H1 (cell line): ENCODE measurements at regions not wholly inside any gene's neighbourhood (a gene's known extent, or its start where the extent isn't known, plus 50 kb on each side); places are given as distances from the start of the nearest gene placed in this dataset.

Experiments
- CTCF ChIA-PET: fragments of 300-600 bp; sonication (Branson Sonifier 250); formaldehyde crosslinking; loops from one replicate; lab custom pipeline; 2021; ENCODE audit not compliant: partially characterized antibody; lab: Charles Lee
- POLR2A ChIA-PET: fragments of 300-600 bp; sonication (Branson Sonifier 250); formaldehyde crosslinking; loops from one replicate; lab custom pipeline; 2021; ENCODE audit warnings: inconsistent platforms; ENCODE audit not compliant: partially characterized antibody; lab: Charles Lee
- DNase-seq, 2 experiments: peaks; one replicate each; pipeline versions ENCODE4 v3.0.0 to v3.0.0-alpha.2; 2010 to 2022; ENCODE audit warnings: low spot score in 2 of 2, low read depth in 1 of 2, mixed read lengths in 1 of 2
- FAIRE-seq: peaks from 2 replicates; lab custom pipeline; 2011; peaks lifted over from hg19 to GRCh38; lab: Jason Lieb, UNC
- H2AFZ ChIP-seq: 2 replicates; pipeline ENCODE4 v1.8.1; 2012; ENCODE audit warnings: low read length, inconsistent platforms
- H2AK5ac ChIP-seq: 2 replicates; pipeline ENCODE4 v1.6.1; 2013; ENCODE audit warnings: low read depth, low read length
- H2BK120ac ChIP-seq: replicated peaks from 2 replicates; pipeline ENCODE3; 2013; ENCODE audit warnings: low read depth, low read length, inconsistent platforms
- H2BK12ac ChIP-seq: 2 replicates; pipeline ENCODE4 v1.6.1; 2013; ENCODE audit warnings: low read depth, low read length
- H2BK15ac ChIP-seq: 2 replicates; pipeline ENCODE4 v1.6.1; 2013; ENCODE audit warnings: low read length
- H2BK20ac ChIP-seq: 2 replicates; pipeline ENCODE4 v1.6.1; 2013; ENCODE audit warnings: low read length
- H2BK5ac ChIP-seq: 2 replicates; pipeline ENCODE4 v1.6.1; 2013; ENCODE audit warnings: low read depth, low read length
- H3K14ac ChIP-seq: 2 replicates; pipeline ENCODE4 v1.6.1; 2013; ENCODE audit warnings: inconsistent platforms; ENCODE audit not compliant: insufficient read length
- H3K18ac ChIP-seq: 2 replicates; pipeline ENCODE4 v1.6.1; 2013; ENCODE audit warnings: low read length; ENCODE audit errors: extremely low read depth
- H3K23ac ChIP-seq: 2 replicates; pipeline ENCODE4 v1.6.1; 2013; ENCODE audit warnings: inconsistent platforms; ENCODE audit not compliant: insufficient read length
- H3K23me2 ChIP-seq: 2 replicates; pipeline ENCODE4 v1.6.1; 2013; ENCODE audit warnings: low read depth, low read length
- H3K27ac ChIP-seq: 2 replicates; pipeline ENCODE4 v1.6.1; 2011; ENCODE audit warnings: low read depth, low read length, inconsistent platforms
- H3K27me3 ChIP-seq, 4 experiments: replicated peaks in 1 of 4; 1 replicate in 1 of 4; 2 replicates in 3 of 4; pipeline versions ENCODE4 v1.6.1 to v1.8.1; 2011 to 2013; ENCODE audit warnings: low read length in 3 of 4, mild to moderate bottlenecking in 3 of 4, inconsistent platforms in 2 of 4, mixed read lengths in 2 of 4, moderate library complexity in 1 of 4; ENCODE audit not compliant: control insufficient read depth in 3 of 4, insufficient read depth in 3 of 4; ENCODE audit errors: extremely low read depth in 1 of 4
- H3K36me3 ChIP-seq, 4 experiments: 2 replicates each; pipeline versions ENCODE4 v1.6.1 to v1.8.1; 2011 to 2013; ENCODE audit warnings: mild to moderate bottlenecking in 4 of 4, low read length in 3 of 4, moderate library complexity in 2 of 4, control low read depth in 1 of 4, inconsistent platforms in 1 of 4; ENCODE audit not compliant: insufficient read depth in 4 of 4, control insufficient read depth in 2 of 4
- H3K4ac ChIP-seq: replicated peaks from 2 replicates; pipeline ENCODE3; 2013; ENCODE audit warnings: low read length, low read depth, mixed read lengths, inconsistent platforms; ENCODE audit not compliant: insufficient read length
- H3K4me1 ChIP-seq, 4 experiments: replicated peaks in 1 of 4; 1 replicate in 1 of 4; 2 replicates in 3 of 4; pipeline versions ENCODE4 v1.6.1 to v1.8.1; 2011 to 2013; ENCODE audit warnings: low read length in 3 of 4, inconsistent platforms in 2 of 4, mixed read lengths in 1 of 4; ENCODE audit not compliant: insufficient read depth in 4 of 4, control insufficient read depth in 3 of 4
- H3K4me2 ChIP-seq, 2 experiments: 2 replicates each; pipeline versions ENCODE4 v1.6.1 to v1.8.1; 2011 to 2013; ENCODE audit warnings: low read depth in 2 of 2, low read length in 2 of 2, control low read depth in 1 of 2, inconsistent platforms in 1 of 2, mild to moderate bottlenecking in 1 of 2; ENCODE audit not compliant: insufficient read depth in 1 of 2
- H3K4me3 ChIP-seq, 4 experiments: fragments of 200-600, 300-600 bp in 1 of 4; sonication (generic), shearing (Covaris generic), sonication (Bioruptor Twin) in 1 of 4; 2 replicates each; pipeline versions ENCODE4 v1.5.1 to v1.8.1; 2011 to 2016; ENCODE audit warnings: low read length in 4 of 4, low read depth in 3 of 4, control low read depth in 2 of 4, inconsistent platforms in 2 of 4, mild to moderate bottlenecking in 2 of 4, mixed read lengths in 1 of 4, moderate library complexity in 1 of 4; ENCODE audit not compliant: insufficient read depth in 2 of 4; ENCODE audit errors: extremely low read depth in 1 of 4
- H3K56ac ChIP-seq: replicated peaks from 2 replicates; pipeline ENCODE3; 2013; ENCODE audit warnings: low read depth, mild to moderate bottlenecking, mixed read lengths, low read length, inconsistent platforms; ENCODE audit not compliant: insufficient read length
- H3K79me1 ChIP-seq: 2 replicates; pipeline ENCODE4 v1.6.1; 2013; ENCODE audit warnings: low read depth, low read length, control low read depth
- H3K79me2 ChIP-seq, 2 experiments: 2 replicates each; pipeline versions ENCODE4 v1.6.1 to v1.8.1; 2012 to 2013; ENCODE audit warnings: low read length in 2 of 2, mild to moderate bottlenecking in 2 of 2, inconsistent platforms in 1 of 2; ENCODE audit not compliant: insufficient read depth in 2 of 2, control insufficient read depth in 1 of 2
- H3K9ac ChIP-seq, 4 experiments: replicated peaks in 1 of 4; 1 replicate in 1 of 4; 2 replicates in 3 of 4; pipeline versions ENCODE4 v1.6.1 to v1.8.1; 2011 to 2013; ENCODE audit warnings: low read depth in 3 of 4, low read length in 3 of 4, control low read depth in 2 of 4, mild to moderate bottlenecking in 2 of 4, moderate library complexity in 2 of 4, inconsistent platforms in 1 of 4; ENCODE audit errors: extremely low read depth in 1 of 4
- H3K9me3 ChIP-seq, 2 experiments: 2 replicates each; pipeline versions ENCODE4 v1.6.1 to v1.8.1; 2012 to 2013; ENCODE audit warnings: mild to moderate bottlenecking in 2 of 2, moderate library complexity in 2 of 2, control low read depth in 1 of 2, inconsistent platforms in 1 of 2, low read depth in 1 of 2, low read length in 1 of 2, mixed read lengths in 1 of 2; ENCODE audit not compliant: insufficient read depth in 2 of 2
- H4K20me1 ChIP-seq, 2 experiments: replicated peaks in 1 of 2; 2 replicates each; pipeline versions ENCODE3 to v1.8.1; 2011 to 2013; ENCODE audit warnings: inconsistent platforms in 2 of 2, low read length in 2 of 2, mild to moderate bottlenecking in 1 of 2; ENCODE audit not compliant: insufficient read depth in 2 of 2, control insufficient read depth in 1 of 2
- H4K5ac ChIP-seq: 2 replicates; pipeline ENCODE4 v1.6.1; 2013; ENCODE audit warnings: low read length, low read depth, mixed read lengths, inconsistent platforms; ENCODE audit not compliant: insufficient read length
- H4K8ac ChIP-seq: 2 replicates; pipeline ENCODE4 v1.8.0; 2013; ENCODE audit warnings: mild to moderate bottlenecking, moderate library complexity, low read length, inconsistent platforms; ENCODE audit not compliant: insufficient read depth; ENCODE audit errors: extremely low read depth
- H4K91ac ChIP-seq: replicated peaks from 2 replicates; pipeline ENCODE3; 2013; ENCODE audit warnings: low read length, mixed read lengths, inconsistent platforms; ENCODE audit not compliant: insufficient read length
- CHD1 ChIP-seq: IDR thresholded peaks from 2 replicates; pipeline ENCODE4 v1.6.1; 2012; ENCODE audit warnings: low read depth, low read length, improper control_type of control experiment
- CREB1 ChIP-seq: IDR thresholded peaks from 2 replicates; pipeline ENCODE4 v1.6.1; 2012; ENCODE audit warnings: inconsistent platforms
- CTCF ChIP-seq, 3 experiments: IDR thresholded peaks; 1 replicate in 2 of 3; 2 replicates in 1 of 3; pipeline versions ENCODE4 v1.5.1 to v1.6.1; 2011; ENCODE audit warnings: low read length in 3 of 3, mild to moderate bottlenecking in 3 of 3, inconsistent platforms in 2 of 3, low read depth in 1 of 3, moderate library complexity in 1 of 3; ENCODE audit not compliant: insufficient read depth in 1 of 3; ENCODE audit errors: control extremely low read depth in 1 of 3
- RXRA ChIP-seq: IDR thresholded peaks from 2 replicates; pipeline ENCODE4 v1.6.1; 2011; ENCODE audit warnings: low read depth, mild to moderate bottlenecking, low read length, moderate library complexity; ENCODE audit not compliant: insufficient read depth
- SUZ12 ChIP-seq: fragments of 200-600 bp; sonication (generic); IDR thresholded peaks from 2 replicates; pipeline ENCODE4 v1.6.1; 2012; ENCODE audit warnings: mild to moderate bottlenecking, inconsistent platforms, low read length, moderate library complexity, mixed read lengths
- TEAD4 ChIP-seq: IDR thresholded peaks from 2 replicates; pipeline ENCODE4 v1.6.1; 2012; ENCODE audit warnings: low read depth, low read length, inconsistent platforms, mixed read lengths
- WGBS, 2 experiments: shearing (Covaris generic) in 1 of 2; methylation state at CpG; one replicate each; pipeline versions ENCODE4 v1.1.6 to v1.1.7; 2013 to 2015; ENCODE audit warnings: low lambda C conversion rate in 2 of 2, mixed read lengths in 2 of 2, inconsistent platforms in 1 of 2, low coverage in 1 of 2, missing lambda C conversion rate in 1 of 2; ENCODE audit not compliant: insufficient replicate concordance in 2 of 2, insufficient coverage in 1 of 2, insufficient read length in 1 of 2; ENCODE audit errors: extremely low coverage in 1 of 2, missing lambda C conversion rate in 1 of 2; 5-methylcytosine and 5-hydroxymethylcytosine counted together

DNA sequence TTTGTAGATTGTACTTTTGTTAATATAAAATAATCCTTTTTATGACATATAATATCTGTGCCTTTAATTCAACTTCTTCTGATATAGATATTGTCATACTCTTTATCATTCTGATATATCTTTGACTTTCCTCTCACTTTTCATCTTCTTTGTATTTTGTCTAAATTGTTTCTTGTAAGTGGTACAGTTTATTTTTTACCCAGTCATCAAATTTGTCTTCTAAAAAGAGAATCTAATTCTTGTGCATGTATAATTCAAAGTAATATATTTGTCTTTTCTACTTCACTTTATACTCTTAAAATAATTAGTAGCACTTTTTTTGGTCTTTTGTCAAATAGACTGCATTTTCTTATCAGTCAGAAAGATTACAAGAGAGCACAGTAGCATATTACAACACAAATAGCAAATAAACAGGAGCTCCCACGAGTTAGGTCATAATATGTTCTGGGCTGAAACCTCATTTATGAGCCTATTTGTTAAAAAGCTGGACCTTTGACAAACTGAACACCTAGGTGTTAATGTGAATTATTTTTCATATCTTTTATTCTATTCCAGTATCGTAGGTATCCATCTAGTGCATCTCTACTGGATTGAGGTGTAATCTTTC lies 379.7 kb upstream of the B3GALT2 start:
- DNase-seq (no peak), FAIRE-seq (no peak)
- H3K9ac ChIP-seq = no peak overlapping the region
- H3K56ac ChIP-seq = no peak overlapping the region
- no peak overlapping the region for H2BK12ac ChIP-seq
- no peaks in the 10 kb centered on the region for H4K20me1 ChIP-seq
- WGBS, 2 experiments = 86% methylated on average over 2 of the region's 2 CpGs; no CpG with 5 or more reads in 1 of the 2 experiments
- CTCF ChIA-PET = no interaction called here
- no peak overlapping the region for H4K8ac ChIP-seq
- H3K23ac ChIP-seq = no peak overlapping the region
- H3K79me2 ChIP-seq = no peaks in the 10 kb centered on the region
- H2BK5ac ChIP-seq = no peak overlapping the region
- H4K91ac ChIP-seq = no peak overlapping the region
- no peak overlapping the region for H3K18ac ChIP-seq
- no peaks in the 10 kb centered on the region for H3K79me1 ChIP-seq
- no peaks in the 10 kb centered on the region for H3K9me3 ChIP-seq
- no peaks in the 10 kb centered on the region for H3K23me2 ChIP-seq
- H3K14ac ChIP-seq = no peak overlapping the region
- H2AK5ac ChIP-seq = no peak overlapping the region
- no peak overlapping the region for H2BK20ac ChIP-seq
- no peak overlapping the region for H4K5ac ChIP-seq
- H3K4me3 ChIP-seq = no peak overlapping the region
- peaks cover 0 to 3% (median 0%) of the 10 kb centered on the region in 4 experiments; a peak in 1 of 7 replicates for H3K4me1 ChIP-seq
- H3K27ac ChIP-seq = no peak overlapping the region
- H2AFZ ChIP-seq = no peak overlapping the region
- H3K36me3 ChIP-seq = no peaks in the 10 kb centered on the region
- H3K27me3 ChIP-seq = no peaks in the 10 kb centered on the region
- no peak overlapping the region for H3K4me2 ChIP-seq
- H2BK120ac ChIP-seq = no peak overlapping the region
- POLR2A ChIA-PET = no interaction called here
- H2BK15ac ChIP-seq = no peak overlapping the region
- no peak overlapping the region for H3K4ac ChIP-seq
- TF ChIP-seq TEAD4 = no peak
- no peak for TF ChIP-seq SUZ12
- TF ChIP-seq CTCF (IDR thresholded peaks at IDR 0.05; ENCODE audit: control extremely low read depth in 1 of 3, insufficient read depth in 1 of 3, low read depth in 1 of 3, low read length in 3 of 3) = no peak
- no peak for TF ChIP-seq CHD1
- no peak for TF ChIP-seq CREB1
- TF ChIP-seq RXRA = no peak
